Stimulated activated CD8-positive, alpha-beta memory T cell treated with anti-CD3 and anti-CD28 coated beads, Interleukin-7, amount 100 ng/mL, for 1 hour (primary cell): ENCODE measurements at regions not wholly inside any gene's neighbourhood (a gene's known extent, or its start where the extent isn't known, plus 50 kb on each side); places are given as distances from the start of the nearest gene placed in this dataset.
"Not testable (repeated sequence)": the region's sequence is repeated elsewhere in the genome, so short reads cannot be mapped to it uniquely, and the experiment has no call there.

ENCODE experiments used
- DNase-seq, 2 donors: peaks; one replicate each; pipeline ENCODE4 v3.0.0-alpha.2; 2020; ENCODE audit warnings: low read depth in 2 of 2

DNA sequence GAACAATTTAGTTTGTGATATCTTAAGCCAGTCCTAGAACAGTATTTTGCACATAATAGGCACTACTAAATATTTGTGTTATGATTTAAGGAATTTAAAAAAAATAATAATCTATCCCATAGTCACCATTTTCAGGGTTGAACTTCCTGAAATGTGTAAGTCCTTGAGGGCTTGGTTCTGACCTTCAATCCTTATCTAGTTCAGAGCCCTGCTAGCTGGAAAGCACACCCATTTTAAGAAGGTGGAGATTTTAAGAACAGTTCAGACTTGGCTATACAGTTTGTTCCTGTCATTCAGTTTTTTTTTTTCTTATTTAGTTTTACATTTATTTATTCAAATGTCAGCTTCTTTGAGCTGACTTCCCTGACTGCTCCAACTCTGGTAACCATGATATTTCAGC lies 183.4 kb upstream of the MAGI2 start:
- no peak for DNase-seq

DNA sequence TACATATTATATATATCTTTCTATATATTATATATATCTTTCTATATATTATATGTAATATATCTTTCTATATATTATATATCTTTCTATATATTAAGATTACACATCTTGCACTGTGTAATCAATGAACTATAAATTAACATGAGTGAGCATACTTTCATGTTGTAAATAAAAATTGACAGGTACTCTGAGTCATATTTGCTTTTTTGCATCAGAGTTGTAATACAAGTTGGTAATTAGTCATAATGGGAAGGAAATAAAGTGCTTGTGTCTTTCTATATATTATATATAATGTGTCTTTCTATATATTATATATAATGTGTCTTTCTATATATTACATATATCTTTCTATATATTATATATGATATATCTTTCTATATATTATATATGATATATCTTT lies 172.5 kb upstream of the MAGI2 start:
- not testable (repeated sequence) for DNase-seq

DNA sequence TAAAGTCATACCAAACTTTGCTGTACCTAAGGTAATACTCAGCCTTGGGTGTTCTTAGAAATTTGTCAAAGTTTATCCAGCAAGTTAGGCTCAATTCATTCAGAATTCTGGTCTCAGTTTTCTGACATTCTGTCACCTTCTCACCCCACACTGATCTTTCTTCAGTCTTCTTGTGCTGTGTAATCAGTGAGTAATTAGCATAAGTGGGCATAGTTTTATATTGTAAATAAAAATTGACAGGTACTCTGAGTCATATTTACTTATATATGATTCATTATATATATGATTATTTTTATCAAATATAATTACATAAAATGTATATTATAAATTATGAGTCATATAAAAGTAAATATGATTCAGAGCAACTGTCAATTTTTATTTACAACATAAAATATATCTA lies 170.9 kb upstream of the MAGI2 start:
- no peak for DNase-seq

DNA sequence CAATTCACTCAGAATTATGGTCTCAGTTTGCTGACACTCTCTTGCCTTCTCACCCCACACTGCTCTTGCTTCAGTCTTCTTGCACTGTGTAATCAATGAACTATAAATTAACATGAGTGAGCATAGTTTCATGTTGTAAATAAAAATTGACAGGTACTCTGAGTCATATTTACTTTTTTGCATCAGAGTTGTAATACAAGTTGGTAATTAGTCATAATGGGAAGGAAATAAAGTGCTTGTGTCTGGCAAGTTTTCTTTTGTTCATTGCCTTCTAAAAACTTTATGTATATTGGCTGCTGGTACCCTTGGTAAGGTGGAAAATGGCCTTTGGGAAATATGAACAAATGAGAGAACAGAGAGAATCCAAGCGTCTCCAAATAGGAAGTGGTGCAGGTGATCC lies 169.3 kb upstream of the MAGI2 start:
- no peak for DNase-seq

DNA sequence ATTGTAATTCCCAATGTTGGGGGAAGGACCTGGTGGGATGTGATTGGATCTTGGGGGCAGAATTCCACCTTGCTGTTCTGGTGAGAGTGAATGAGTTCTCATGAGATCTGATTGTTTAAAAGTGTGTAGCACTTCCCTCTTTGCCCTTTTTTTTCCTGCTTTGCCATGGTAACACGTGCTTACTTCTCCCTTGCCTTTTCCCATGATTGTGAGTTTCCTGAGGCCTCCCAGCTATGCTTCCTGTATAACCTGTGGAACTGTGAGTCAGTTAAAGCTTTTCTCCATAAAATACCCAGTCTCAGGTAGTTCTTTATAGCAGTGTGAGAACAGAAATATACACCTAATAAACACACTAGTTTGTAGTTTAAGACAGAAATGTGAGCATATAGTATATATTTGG lies 166.8 kb upstream of the MAGI2 start:
- no peak for DNase-seq

DNA sequence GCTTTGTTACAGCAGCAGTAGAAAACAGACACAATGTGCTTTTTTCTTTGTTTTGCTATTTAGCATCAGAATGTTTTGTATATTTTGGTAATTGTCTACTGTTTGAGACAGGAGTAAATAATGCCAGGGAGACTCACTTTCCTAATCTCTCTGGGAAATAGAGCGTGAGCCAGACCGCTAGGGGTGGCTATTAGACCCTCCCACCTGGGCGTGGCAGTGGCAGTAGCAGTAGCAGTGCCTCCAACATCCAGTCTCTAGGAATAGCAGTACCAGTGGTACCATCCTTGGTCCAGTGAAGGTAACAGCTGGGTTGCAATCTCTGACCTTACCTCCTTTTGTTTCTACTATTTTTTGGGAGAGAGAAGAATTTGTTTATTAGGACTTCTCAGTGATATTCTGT lies 165.7 kb upstream of the MAGI2 start:
- DNase-seq: no peak

DNA sequence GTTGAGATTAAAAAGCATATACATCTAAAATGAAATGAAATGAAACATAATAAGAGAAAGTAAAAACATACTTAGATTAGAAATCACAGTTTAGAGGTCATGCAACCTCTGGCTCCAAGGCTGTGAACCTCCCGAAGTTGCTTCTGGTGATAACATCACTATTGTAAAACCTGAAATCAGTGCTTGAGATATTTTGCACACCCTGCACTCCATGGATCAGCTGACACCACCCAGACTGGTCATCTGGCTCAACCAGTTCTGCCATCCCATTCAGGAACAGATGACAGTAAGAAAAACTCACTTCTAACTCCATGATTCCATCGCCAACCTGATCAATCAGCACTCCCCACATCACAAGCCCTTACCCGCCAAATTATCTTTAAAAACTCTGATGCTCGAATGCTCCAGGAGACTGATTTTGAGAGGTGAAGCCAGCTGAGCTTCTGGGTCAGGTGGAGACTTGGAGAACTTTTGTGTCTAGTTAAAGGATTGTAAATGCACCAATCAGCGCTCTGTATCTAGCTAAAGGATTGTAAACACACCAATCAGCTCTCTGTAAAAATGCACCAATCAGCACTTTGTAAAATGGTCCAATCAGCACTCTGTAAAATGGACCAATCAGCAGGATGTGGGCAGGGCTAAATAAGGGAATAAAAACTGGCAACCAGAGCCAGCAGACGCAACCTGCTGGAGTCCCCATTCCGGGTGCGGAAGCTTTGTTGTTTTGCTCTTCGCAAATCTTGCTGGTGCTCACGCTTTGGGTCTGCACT lies 162.6 kb upstream of the MAGI2 start:
- no peak for DNase-seq

DNA sequence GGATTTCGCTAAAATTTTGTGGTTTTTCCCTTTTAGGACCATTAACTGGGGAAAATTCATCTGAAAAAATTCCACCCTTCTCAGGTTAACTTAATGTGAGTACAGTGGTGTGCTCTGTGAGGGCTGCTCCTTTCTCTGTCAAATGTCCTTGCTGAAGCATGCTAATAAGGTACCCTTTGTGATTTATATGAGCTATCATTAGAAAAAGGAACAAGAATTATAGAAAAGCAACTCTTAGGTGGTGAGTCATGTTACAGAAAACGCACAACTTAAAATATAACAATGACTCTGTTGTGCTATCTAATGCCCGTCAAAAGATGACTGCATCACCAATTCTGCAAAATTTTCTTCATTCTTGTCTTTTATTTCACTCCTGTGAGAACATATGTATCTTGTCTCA lies 162.0 kb upstream of the MAGI2 start:
- no peak for DNase-seq

DNA sequence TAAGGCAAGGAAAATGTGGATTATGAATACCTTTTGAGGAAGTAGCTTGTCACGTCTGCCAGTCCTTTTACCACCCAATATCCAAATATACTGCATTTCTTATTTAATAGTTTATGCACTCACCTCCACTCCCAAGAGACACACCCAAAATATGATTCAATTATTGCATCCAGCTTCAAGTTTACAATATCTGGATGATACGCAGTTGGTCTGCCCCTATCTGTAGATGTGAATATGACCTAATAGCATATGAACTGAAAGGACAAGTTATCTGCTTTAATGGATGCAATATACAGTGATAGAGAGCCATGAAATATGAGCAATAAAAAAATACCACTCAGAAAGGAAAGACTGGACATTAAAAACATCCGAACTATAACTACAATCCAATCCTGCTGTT lies 159.4 kb upstream of the MAGI2 start:
- DNase-seq: no peak

DNA sequence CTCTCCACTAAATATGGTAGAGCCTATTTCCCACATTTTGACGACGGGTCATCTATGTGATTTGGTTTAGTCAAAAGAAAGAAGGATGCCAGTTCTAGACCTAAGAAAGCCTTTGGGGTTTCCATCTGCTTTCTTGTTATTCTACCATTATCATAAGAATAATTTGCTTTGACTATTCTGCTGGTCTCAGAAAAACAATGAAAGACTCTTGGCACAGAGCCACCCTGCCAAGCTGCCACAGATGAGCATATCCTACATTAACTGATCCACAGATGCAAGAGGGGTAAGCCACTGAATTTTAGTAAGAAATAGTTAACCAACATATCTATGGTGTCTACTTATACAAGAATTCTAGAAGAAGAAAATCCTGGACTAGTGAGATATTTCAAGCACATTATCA lies 158.6 kb upstream of the MAGI2 start:
- no peak for DNase-seq

DNA sequence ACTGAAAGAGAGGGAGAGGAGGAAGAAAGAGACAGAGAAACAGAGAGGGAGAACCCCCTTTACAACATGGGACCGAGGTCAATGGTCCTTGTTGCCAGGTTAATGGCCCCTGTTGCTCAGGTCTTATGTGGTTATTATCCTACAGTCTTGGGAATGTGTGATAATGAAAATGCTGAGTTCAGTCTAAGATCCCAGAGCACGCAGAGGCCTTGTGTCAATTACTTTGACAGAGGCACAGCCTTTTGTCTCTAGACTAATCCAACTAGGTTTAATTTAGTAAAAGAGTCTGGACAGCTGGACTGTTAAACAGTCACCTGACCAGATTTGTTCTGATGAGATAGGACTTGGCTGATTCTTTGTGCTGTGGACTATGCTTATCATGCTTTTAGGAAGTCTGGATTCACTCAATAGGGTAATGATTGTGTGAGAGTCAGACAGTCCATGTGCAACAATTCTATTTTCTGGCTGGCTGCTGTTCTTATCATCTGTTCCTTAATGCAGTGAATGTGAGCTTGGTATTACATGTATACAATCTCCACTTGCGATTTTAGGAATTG lies 157.4 kb upstream of the MAGI2 start:
- no peak for DNase-seq

DNA sequence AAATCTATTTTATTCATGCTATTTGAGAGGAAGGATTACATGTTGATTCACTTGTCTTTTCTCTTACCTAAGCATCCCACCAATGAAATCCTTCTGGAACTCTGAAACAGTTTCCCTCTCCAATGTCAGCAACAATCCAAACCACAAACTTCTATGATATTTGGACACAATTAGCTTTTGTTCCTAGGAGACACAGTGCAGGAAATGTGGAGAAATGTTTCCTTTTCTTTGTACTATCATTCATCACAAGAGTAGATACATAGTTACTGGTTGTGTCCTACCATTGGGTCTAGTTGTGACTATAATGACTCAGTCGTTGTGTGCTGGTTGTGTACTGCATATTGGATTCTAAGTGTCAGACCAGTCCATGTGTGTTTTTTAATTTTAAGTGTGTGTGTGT lies 156.8 kb upstream of the MAGI2 start:
- DNase-seq: no peak

DNA sequence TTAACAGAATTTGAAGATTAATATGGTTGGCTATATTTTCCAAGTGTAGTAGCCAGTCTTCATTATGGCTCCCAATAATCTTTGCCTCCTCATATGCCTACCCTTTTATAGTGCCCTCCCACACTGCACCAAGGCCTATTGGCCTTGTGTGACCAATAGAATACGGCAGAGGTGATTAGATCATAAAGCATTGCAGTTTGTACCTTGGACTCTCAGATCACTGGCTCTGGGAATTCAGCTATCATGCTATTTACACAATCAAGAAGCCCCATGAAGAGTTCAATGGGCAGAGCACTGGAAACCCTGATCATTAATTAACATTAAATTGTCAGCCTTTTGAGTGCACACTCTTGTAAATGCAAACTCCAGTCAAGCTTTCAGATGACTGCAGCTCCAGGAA lies 154.5 kb upstream of the MAGI2 start:
- no peak for DNase-seq

DNA sequence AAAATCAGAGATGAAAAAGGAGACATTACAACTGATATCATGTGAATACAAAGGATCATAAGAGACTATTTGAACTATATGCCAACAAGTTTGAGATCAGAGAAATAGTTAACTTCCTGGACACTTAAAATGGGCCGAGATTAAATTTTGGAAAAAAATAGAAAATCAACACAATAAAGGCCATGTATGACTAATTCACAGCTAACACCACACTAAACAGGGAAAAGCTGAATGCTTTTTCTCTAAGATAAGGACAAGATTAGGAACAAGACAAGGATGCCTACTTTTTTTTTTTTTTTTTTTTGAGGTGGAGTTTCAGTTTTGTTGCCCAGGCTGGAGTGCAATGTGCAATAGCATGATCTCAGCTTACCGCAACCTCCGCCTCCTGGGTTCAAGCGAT lies 151.4 kb upstream of the MAGI2 start:
- no peak for DNase-seq

DNA sequence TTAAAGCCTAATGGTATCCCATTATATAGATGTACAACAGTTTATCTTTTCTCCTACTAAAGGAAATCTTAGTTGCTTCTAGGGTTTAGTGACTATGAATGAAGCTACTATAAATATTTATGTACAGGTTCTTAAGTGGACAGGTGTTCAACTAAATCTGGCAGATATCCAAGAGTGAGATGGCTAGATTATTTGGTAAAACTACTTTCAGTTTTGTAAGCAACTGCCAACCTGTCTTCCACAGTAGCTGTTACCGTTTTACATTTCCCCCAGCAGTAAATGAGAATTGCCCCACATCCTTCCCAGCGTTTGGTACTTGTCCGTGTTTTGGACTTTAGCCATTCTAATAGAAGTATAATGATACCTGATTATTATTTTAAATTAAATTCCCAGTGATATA lies 144.9 kb upstream of the MAGI2 start:
- no peak for DNase-seq

DNA sequence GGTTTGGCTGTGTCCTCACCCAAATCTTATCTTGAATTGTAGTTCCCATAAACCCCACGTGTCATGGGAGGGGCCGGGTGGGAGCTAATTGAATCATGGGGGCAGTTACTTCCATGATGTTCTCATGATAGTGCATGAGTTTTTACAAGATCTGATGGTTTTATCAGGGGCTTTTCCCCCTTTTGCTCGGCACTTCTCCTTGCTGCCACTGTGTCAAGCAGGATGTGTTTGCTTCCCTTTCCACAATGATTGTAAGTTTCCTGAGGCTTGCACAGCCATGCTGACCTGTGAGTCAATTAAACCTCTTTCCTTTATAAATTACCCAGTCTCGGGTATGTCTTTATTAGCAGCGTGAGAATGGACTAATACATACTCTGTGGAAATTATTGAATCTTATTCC lies 141.2 kb upstream of the MAGI2 start:
- not testable (repeated sequence) for DNase-seq

DNA sequence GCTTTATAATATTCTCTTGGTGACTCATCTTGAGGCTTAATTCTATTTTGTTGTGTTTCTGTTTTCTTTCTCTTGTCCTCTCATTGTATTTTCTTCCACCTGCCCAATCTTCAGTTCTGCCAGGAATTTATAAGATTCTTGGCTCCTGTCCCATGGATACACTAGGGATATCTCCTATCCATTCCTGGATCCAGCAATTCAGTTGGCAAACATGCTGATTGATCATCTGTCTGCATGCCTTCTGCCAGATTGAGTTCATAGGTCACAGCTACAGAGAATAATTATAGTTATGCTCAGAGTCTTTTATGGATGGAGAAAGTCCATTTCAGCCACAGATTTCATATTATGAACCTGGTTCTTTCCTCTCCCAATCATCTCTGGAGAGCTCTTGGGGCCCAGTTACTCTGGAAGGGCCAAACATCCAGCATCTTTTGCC lies 140.4 kb upstream of the MAGI2 start:
- DNase-seq: no peak

DNA sequence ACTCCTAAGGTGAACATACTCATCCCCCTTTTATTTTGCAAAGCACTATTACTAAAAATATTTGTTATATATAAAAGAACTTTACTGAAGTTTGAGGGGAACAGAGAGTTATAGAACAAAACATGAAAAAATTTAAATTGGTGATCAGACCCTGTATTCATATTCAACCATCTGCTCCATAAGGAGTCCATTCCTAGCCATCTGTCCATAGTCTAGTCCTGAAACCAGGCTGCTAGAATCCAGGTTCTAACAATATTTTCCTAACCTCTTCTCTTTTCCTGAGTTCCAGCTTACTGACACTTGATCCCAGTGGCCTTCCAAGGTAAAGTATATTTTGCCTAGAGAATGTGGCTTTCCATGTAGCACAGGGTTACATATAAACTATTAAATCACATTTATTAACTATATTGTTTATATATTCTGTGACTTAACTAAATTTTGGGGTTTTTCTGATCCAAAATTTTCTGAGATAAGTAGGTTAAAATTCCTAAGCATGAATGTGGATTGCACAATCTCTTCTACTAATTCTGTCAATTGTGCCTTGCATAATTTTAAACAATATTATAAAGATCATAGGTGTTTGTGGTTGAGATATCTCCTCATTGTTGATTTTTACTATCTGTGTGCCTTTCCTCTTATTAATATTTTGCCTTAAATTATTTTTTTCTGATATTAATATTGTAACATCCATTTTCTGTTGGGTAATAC lies 137.6 kb upstream of the MAGI2 start:
- no peak for DNase-seq

DNA sequence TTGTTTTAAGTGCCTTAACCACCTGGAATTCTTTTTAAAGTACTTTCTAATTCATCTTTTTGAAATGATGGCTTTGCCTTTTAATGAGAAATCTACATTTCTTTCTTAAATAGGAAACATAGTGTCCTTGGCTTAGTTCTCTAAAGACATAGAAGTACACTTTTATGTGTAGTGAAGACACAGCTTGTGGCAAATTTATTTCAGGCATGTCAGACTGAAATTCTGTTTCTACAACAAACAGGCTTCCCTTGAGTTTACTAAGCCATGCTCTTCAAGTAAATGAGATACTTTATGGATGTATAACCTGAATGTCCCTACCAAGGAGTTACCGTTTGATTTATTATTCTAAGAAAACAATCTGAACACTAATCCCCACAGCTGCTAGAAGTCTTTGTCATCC lies 136.9 kb upstream of the MAGI2 start:
- no peak for DNase-seq

DNA sequence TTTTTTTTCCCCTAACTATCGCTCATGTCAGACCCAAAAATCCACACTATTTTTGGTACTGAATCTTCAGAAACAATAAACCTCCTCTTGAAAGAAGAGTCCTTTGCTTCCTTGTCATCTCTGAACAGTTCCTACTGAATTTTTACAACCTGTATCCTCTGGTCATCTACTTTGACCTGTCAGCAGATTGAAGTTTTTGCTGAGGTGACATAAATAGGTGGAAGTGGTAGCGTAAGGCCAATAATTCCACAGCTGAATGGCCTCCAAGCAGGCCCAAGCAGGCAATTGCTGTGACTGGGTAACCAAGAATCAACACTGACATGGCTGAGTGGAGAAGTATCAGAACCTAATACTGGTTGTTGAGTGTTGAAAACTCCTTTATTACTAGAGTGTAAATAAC lies 117.4 kb upstream of the MAGI2 start:
- no peak for DNase-seq

DNA sequence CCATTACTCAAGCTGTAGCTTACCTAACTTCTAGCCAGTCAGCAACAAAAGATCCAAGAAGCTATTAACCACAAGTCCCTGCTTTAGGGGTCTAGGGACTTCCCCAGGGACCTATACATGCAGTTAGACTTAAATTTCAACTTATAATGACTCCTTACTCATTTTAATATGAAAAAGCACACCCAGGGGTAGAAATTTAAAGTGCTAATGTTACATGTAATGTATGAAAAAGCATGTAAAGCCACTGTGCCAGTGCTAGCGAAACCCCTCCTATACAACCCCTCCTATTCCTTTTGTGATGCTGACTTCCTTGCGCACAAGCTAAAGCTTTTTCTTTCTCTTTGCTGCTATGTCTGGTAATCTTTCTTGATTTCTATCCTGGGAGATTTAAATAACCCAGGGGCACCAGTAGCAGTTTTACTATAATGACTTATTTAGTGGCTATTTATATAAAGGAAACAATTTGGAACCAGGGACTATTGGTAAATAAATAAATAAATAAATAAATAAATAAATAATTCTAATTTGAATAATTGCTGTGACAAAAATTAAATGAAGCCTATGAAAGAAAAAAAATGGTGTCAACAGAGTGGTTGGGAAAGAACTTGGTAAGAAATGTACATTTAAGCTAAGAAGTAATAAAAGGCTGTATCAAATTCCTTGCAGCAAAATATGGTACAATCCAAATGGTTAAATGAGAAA lies 110.5 kb upstream of the MAGI2 start:
- DNase-seq: no peak

DNA sequence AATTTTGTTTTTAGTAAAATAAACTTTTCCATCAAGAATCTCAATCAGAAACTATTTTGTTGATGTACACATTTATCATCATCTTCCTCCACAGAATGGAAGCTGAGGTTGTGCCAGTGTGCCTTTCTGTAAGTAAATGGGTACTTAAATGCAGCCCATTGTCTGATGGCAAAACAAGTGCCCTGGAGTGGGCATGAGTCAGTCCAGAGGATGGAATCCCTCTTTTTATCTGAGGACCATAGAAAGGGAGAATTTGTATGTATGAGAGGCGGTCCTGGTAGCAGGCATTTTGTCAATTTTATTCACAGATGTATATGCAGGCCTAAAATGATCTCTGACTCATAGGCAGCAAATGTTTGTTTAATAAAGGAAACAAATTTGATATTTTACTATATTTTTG lies 102.1 kb upstream of the MAGI2 start:
- DNase-seq: no peak
